ENCODE measurements at regions not wholly inside any gene's neighbourhood (a gene's known extent, or its start where the extent isn't known, plus 50 kb on each side); places are given as distances from the start of the nearest gene placed in this dataset.

GRCh38 chr7:24119852-24120251 is 164.1 kb upstream of the NPY start:
- in situ Hi-C loops (cut with MboI; ENCODE audit: low sequenced_read_pairs, unreplicated experiment), result no loop called here
- TF ChIP-seq, protein P1, sequence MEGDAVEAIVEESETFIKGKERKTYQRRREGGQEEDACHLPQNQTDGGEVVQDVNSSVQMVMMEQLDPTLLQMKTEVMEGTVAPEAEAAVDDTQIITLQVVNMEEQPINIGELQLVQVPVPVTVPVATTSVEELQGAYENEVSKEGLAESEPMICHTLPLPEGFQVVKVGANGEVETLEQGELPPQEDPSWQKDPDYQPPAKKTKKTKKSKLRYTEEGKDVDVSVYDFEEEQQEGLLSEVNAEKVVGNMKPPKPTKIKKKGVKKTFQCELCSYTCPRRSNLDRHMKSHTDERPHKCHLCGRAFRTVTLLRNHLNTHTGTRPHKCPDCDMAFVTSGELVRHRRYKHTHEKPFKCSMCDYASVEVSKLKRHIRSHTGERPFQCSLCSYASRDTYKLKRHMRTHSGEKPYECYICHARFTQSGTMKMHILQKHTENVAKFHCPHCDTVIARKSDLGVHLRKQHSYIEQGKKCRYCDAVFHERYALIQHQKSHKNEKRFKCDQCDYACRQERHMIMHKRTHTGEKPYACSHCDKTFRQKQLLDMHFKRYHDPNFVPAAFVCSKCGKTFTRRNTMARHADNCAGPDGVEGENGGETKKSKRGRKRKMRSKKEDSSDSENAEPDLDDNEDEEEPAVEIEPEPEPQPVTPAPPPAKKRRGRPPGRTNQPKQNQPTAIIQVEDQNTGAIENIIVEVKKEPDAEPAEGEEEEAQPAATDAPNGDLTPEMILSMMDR (IDR thresholded peaks at IDR 0.05; ENCODE audit: borderline replicate concordance, control extremely low read depth, extremely low read depth, insufficient read depth, missing control alignments), result no peak
- DNase-seq (ENCODE audit: low spot score), result no peak

- no peak for DNase-seq (ENCODE audit: low spot score)
- TF ChIP-seq, protein P1 (IDR thresholded peaks at IDR 0.05; ENCODE audit: borderline replicate concordance, control extremely low read depth, extremely low read depth, insufficient read depth, missing control alignments), result no peak
- in situ Hi-C loops (cut with MboI; ENCODE audit: low sequenced_read_pairs, unreplicated experiment), result no loop called here
Measured at GRCh38 chr7:24123076-24123475, 160.9 kb upstream of the NPY start.

- DNase-seq (ENCODE audit: low spot score), result no peak
- in situ Hi-C loops (cut with MboI; ENCODE audit: low sequenced_read_pairs, unreplicated experiment), result no loop called here
- TF ChIP-seq, protein P1 (IDR thresholded peaks at IDR 0.05; ENCODE audit: borderline replicate concordance, control extremely low read depth, extremely low read depth, insufficient read depth, missing control alignments), result no peak
Measured at GRCh38 chr7:24125765-24126164, 158.2 kb upstream of the NPY start.

DNA sequence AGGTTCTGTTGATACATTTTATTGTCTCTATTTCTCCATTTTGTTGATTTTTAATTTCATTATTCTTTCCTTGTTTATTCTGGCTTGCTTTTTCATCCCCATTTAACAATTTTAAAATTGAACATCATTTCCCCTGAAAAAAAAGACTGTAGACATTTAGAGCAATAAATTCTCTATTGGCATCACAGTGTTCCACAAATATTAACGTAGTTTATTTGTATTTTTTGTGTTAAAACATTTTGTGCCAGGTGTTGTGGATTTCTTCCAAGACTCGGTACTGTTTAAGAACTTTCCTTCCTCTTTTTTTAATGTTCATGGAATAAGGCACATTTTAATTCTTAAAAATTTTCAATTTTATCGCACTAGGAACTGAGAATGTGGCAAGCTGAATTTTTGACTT is 156.1 kb upstream of the NPY start:
- DNase-seq (ENCODE audit: low spot score), result no peak
- in situ Hi-C loops (cut with MboI; ENCODE audit: low sequenced_read_pairs, unreplicated experiment), result no loop called here
- TF ChIP-seq, protein P1 (IDR thresholded peaks at IDR 0.05; ENCODE audit: borderline replicate concordance, control extremely low read depth, extremely low read depth, insufficient read depth, missing control alignments), result no peak

DNA sequence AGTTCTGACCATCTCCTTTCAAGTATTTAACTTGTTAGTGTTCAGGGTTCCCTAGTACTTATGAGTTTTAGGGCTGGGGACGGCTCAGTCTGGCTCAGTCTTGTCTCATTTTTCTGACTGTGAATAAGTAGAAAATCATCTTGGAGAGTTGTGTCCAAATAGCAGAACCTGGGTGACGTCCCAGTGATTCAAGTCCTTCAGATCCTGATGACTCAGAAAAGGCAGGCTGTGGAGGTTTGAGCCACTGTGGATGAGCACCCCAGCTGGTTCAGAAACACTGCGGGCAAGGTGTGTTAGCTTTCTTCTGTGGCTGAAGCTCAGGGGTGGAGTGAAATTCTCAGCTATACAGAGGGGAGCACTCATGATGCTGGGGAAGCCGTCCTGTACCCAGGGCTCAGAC is 154.4 kb upstream of the NPY start:
- DNase-seq (ENCODE audit: low spot score), result no peak
- in situ Hi-C loops (cut with MboI; ENCODE audit: low sequenced_read_pairs, unreplicated experiment), result no loop called here
- TF ChIP-seq, protein P1 (IDR thresholded peaks at IDR 0.05; ENCODE audit: borderline replicate concordance, control extremely low read depth, extremely low read depth, insufficient read depth, missing control alignments), result no peak

- no peak for DNase-seq (ENCODE audit: low spot score)
- in situ Hi-C loops (cut with MboI; ENCODE audit: low sequenced_read_pairs, unreplicated experiment), result no loop called here
Measured at GRCh38 chr7:24130631-24131030, 153.4 kb upstream of the NPY start.

More at GRCh38 chr7:24130631-24131030, 153.4 kb upstream of the NPY start:
- TF ChIP-seq, protein P1 (IDR thresholded peaks at IDR 0.05; ENCODE audit: borderline replicate concordance, control extremely low read depth, extremely low read depth, insufficient read depth, missing control alignments), result no peak
